NCI-H2081 treated with DMSO at 0.1 percent for 48 hours (cell line): ENCODE measurements at regions not wholly inside any gene's neighbourhood (a gene's known extent, or its start where the extent isn't known, plus 50 kb on each side); places are given as distances from the start of the nearest gene placed in this dataset.
"Not testable (repeated sequence)": the region's sequence is repeated elsewhere in the genome, so short reads cannot be mapped to it uniquely, and the experiment has no call there.

ENCODE experiments used
- DNase-seq: peaks from one replicate; lab custom pipeline; 2025; lab: John Stamatoyannopoulos, UW

GRCh38 chr3:156048483-156048882 lies 71.9 kb upstream of the KCNAB1 start:
- DNase-seq, result not testable (repeated sequence)

GRCh38 chr3:156050918-156051317 lies 69.5 kb upstream of the KCNAB1 start:
- no peak for DNase-seq

- no peak for DNase-seq
These were observed 68.7 kb upstream of the KCNAB1 start for GRCh38 chr3:156051651-156052050.

- no peak for DNase-seq
These were observed 68.3 kb upstream of the KCNAB1 start for GRCh38 chr3:156052115-156052514.

- DNase-seq, result no peak
These were observed 60.4 kb upstream of the KCNAB1 start for GRCh38 chr3:156059950-156060501.

GRCh38 chr3:156068151-156068550 lies 52.2 kb upstream of the KCNAB1 start:
- DNase-seq, result not testable (repeated sequence)

- no peak for DNase-seq
These were observed 50.4 kb upstream of the KCNAB1 start for GRCh38 chr3:156070028-156070427.
